ENCODE measurements at regions not wholly inside any gene's neighbourhood (a gene's known extent, or its start where the extent isn't known, plus 50 kb on each side); places are given as distances from the start of the nearest gene placed in this dataset.

DNA sequence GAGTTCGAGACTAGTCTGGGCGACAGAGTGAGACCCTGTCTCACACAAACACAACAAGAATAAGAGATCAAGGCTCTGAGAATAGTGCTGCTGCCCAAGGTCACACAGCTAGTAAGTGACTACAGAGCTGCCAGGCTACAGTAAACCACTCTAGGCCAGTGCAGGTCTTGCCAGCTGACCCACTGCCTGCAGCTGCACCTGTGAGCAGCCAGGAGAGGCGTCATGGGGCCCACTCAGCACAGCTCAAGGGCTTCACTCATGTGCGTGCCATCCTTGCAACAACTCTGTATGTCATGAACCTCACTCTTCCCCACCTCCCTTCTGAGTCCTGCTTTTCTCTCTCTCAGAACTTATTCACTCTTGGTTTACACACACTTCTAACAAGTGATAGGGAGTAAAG lies 176.7 kb downstream of the SMAD6 start:
- no peak overlapping the region for H3K27ac ChIP-seq
- DNase-seq, result no peak
- H3K4me1 ChIP-seq, result peaks cover 2 to 16% (median 7%) of the 10 kb centered on the region in 4 donors
- intact Hi-C loops (cut with DNase I; ENCODE audit: low total_unique reads) (no loop called here), in situ Hi-C loops (cut with MboI; ENCODE audit: low pct_ligation_motif_present in 1 of 4, low pct_unique_long_range_greater_than_20kb in 1 of 4, low sequenced_read_pairs in 3 of 4) (no loop called here)
- no peak overlapping the region for H3K4me3 ChIP-seq
- H3K9me3 ChIP-seq, result no peaks in the 10 kb centered on the region
- H3K27me3 ChIP-seq, result no peaks in the 10 kb centered on the region
- H3K36me3 ChIP-seq, result no peaks in the 10 kb centered on the region
- no peak for TF ChIP-seq CTCF (IDR thresholded peaks at IDR 0.05)
- no peak for TF ChIP-seq POLR2AphosphoS5 (IDR thresholded peaks at IDR 0.05)
- no peak for TF ChIP-seq EP300 (IDR thresholded peaks at IDR 0.05; ENCODE audit: low read depth)
- TF ChIP-seq POLR2A (IDR thresholded peaks at IDR 0.05), result no peak
- WGBS, 2 donors (ENCODE audit: low coverage in 1 of 2), result 89 to 100% methylated on average over 2 to 4 of the region's 4 CpGs

GRCh38 chr15:66879531-66880368 lies 177.7 kb downstream of the SMAD6 start:
- no peaks in the 10 kb centered on the region for H3K9me3 ChIP-seq
- H3K27ac ChIP-seq, result no peak overlapping the region
- no peaks in the 10 kb centered on the region for H3K36me3 ChIP-seq
- H3K27me3 ChIP-seq, result no peaks in the 10 kb centered on the region
- in situ Hi-C loops (cut with MboI; ENCODE audit: low pct_ligation_motif_present in 1 of 4, low pct_unique_long_range_greater_than_20kb in 1 of 4, low sequenced_read_pairs in 3 of 4) (no loop called here), intact Hi-C loops (cut with DNase I; ENCODE audit: low total_unique reads) (no loop called here)
- no peak overlapping the region for H3K4me3 ChIP-seq
- peaks cover 7 to 21% (median 12%) of the 10 kb centered on the region in 4 donors for H3K4me1 ChIP-seq
- DNase-seq, result no peak
- TF ChIP-seq POLR2AphosphoS5 (IDR thresholded peaks at IDR 0.05), result no peak
- TF ChIP-seq POLR2A (IDR thresholded peaks at IDR 0.05), result no peak
- no peak for TF ChIP-seq EP300 (IDR thresholded peaks at IDR 0.05; ENCODE audit: low read depth)
- no peak for TF ChIP-seq CTCF (IDR thresholded peaks at IDR 0.05)
- 80 to 93% methylated on average over 2 to 8 of the region's 8 CpGs for WGBS, 2 donors (ENCODE audit: low coverage in 1 of 2)

- WGBS, 2 donors (ENCODE audit: low coverage in 1 of 2), result 88 to 100% methylated on average over 3 to 11 of the region's 11 CpGs
- no peak for DNase-seq
- H3K27me3 ChIP-seq, result no peaks in the 10 kb centered on the region
- H3K36me3 ChIP-seq, result no peaks in the 10 kb centered on the region
- TF ChIP-seq EP300 (IDR thresholded peaks at IDR 0.05; ENCODE audit: low read depth), result no peak
- no peak for TF ChIP-seq CTCF (IDR thresholded peaks at IDR 0.05)
- no peak for TF ChIP-seq POLR2AphosphoS5 (IDR thresholded peaks at IDR 0.05)
- TF ChIP-seq POLR2A (IDR thresholded peaks at IDR 0.05), result no peak
- in situ Hi-C loops (cut with MboI; ENCODE audit: low pct_ligation_motif_present in 1 of 4, low pct_unique_long_range_greater_than_20kb in 1 of 4, low sequenced_read_pairs in 3 of 4), result no loop called here
- H3K27ac ChIP-seq, result no peak overlapping the region
- H3K4me3 ChIP-seq, result no peak overlapping the region
- intact Hi-C loops (cut with DNase I; ENCODE audit: low total_unique reads), result no loop called here
- H3K4me1 ChIP-seq, result peaks cover 7 to 21% (median 12%) of the 10 kb centered on the region in 4 donors
- H3K9me3 ChIP-seq, result no peaks in the 10 kb centered on the region
Measured at GRCh38 chr15:66880380-66881155, 178.5 kb downstream of the SMAD6 start.

DNA sequence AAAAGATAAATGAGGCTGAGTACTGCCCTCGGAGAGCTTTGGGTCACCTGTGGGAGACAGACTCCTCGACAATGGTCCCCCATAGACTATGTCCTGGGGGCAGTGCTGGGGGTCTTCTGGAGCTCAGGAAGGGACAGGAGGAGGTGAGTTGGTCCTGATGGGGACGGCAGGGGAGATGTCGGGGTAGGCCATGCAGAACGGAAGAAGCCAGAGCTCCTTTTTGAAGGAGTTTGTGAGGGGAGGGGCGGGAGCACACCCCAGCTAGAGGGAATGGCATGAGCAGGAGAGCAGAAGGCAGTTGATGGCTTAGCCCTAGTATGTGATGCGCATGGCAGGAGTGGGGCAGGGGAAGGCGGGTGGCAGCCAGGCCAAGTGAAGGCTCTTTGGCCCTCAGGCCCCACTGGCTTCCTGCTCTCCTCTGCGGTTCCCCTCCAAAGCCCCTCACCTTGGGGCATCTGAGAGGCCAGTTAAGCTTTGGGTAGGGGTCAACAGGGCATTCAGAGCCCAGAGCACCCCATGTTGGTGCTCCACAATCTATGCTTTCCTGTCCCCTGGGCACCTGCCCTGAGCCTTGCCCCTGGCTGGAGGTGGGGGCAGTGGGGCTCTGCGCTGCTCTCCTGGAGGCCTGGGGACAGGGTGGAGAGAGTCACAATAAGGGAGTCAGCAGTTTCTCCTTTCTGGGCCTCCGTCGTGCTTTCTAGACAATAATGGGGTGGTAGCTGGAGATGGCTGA lies 179.3 kb downstream of the SMAD6 start:
- H3K4me1 ChIP-seq, result peaks cover 7 to 21% (median 12%) of the 10 kb centered on the region in 4 donors
- TF ChIP-seq POLR2A (IDR thresholded peaks at IDR 0.05), result no peak
- TF ChIP-seq EP300 (IDR thresholded peaks at IDR 0.05; ENCODE audit: low read depth), result no peak
- no peak for TF ChIP-seq CTCF (IDR thresholded peaks at IDR 0.05)
- TF ChIP-seq POLR2AphosphoS5 (IDR thresholded peaks at IDR 0.05), result no peak
- H3K27ac ChIP-seq, result no peak overlapping the region
- DNase-seq, result no peak
- H3K4me3 ChIP-seq, result no peak overlapping the region
- in situ Hi-C loops (cut with MboI; ENCODE audit: low pct_ligation_motif_present in 1 of 4, low pct_unique_long_range_greater_than_20kb in 1 of 4, low sequenced_read_pairs in 3 of 4) (no loop called here), intact Hi-C loops (cut with DNase I; ENCODE audit: low total_unique reads) (no loop called here)
- H3K27me3 ChIP-seq, result no peaks in the 10 kb centered on the region
- WGBS, 2 donors (ENCODE audit: low coverage in 1 of 2), result 91 to 92% methylated on average over 6 to 12 of the region's 12 CpGs
- no peaks in the 10 kb centered on the region for H3K36me3 ChIP-seq
- no peaks in the 10 kb centered on the region for H3K9me3 ChIP-seq

Data from transverse colon (tissue), 4 donors.